Hematopoietic multipotent progenitor cell treated with erythropoietin and hydrocortisone succinate and interleukin-3 and kit ligand, for 4 days (in vitro differentiated cells): ENCODE measurements at regions not wholly inside any gene's neighbourhood (a gene's known extent, or its start where the extent isn't known, plus 50 kb on each side); places are given as distances from the start of the nearest gene placed in this dataset.

Experiments used
- DNase-seq: peaks from one replicate; pipeline ENCODE4 v3.0.0-alpha.2; 2015

- no peak for DNase-seq
These were observed 256.9 kb upstream of the AKR1E2 start for GRCh38 chr10:4569151-4569550.

GRCh38 chr10:4568731-4569130, 257.3 kb upstream of the AKR1E2 start:
- no peak for DNase-seq

- DNase-seq = no peak
These were observed 257.9 kb upstream of the AKR1E2 start for GRCh38 chr10:4568086-4568485.

- DNase-seq = no peak
These were observed 258.4 kb upstream of the AKR1E2 start for GRCh38 chr10:4567637-4568036.

GRCh38 chr10:4566011-4566410, 260.0 kb upstream of the AKR1E2 start:
- no peak for DNase-seq

GRCh38 chr10:4561296-4561695, 264.7 kb upstream of the AKR1E2 start:
- DNase-seq = no peak

GRCh38 chr10:4557469-4557868, 268.5 kb upstream of the AKR1E2 start:
- no peak for DNase-seq

- no peak for DNase-seq
These were observed 269.5 kb upstream of the AKR1E2 start for GRCh38 chr10:4556527-4556926.

- DNase-seq = no peak
These were observed 270.1 kb upstream of the AKR1E2 start for GRCh38 chr10:4555920-4556319.

- no peak for DNase-seq
These were observed 276.8 kb upstream of the AKR1E2 start for GRCh38 chr10:4549139-4549653.

- no peak for DNase-seq
These were observed 279.1 kb upstream of the AKR1E2 start for GRCh38 chr10:4546931-4547330.

GRCh38 chr10:4546500-4546899, 279.5 kb upstream of the AKR1E2 start:
- no peak for DNase-seq

GRCh38 chr10:4545062-4545461, 280.9 kb upstream of the AKR1E2 start:
- peak; percentile 34 for DNase-seq

GRCh38 chr10:4543938-4544533, 282.0 kb upstream of the AKR1E2 start:
- no peak for DNase-seq

- DNase-seq = no peak
These were observed 284.7 kb upstream of the AKR1E2 start for GRCh38 chr10:4541292-4541691.

- no peak for DNase-seq
These were observed 288.0 kb upstream of the AKR1E2 start for GRCh38 chr10:4538016-4538415.

- no peak for DNase-seq
These were observed 290.5 kb upstream of the AKR1E2 start for GRCh38 chr10:4535521-4535920.

GRCh38 chr10:4533621-4534020, 292.4 kb upstream of the AKR1E2 start:
- no peak for DNase-seq

GRCh38 chr10:4532976-4533375, 293.0 kb upstream of the AKR1E2 start:
- DNase-seq = no peak

GRCh38 chr10:4532467-4532866, 293.5 kb upstream of the AKR1E2 start:
- no peak for DNase-seq

- DNase-seq = no peak
These were observed 294.0 kb upstream of the AKR1E2 start for GRCh38 chr10:4532011-4532410.

- no peak for DNase-seq
These were observed 296.7 kb upstream of the AKR1E2 start for GRCh38 chr10:4529266-4529665.

- DNase-seq = no peak
These were observed 298.6 kb upstream of the AKR1E2 start for GRCh38 chr10:4527281-4527970.

- DNase-seq = no peak
These were observed 299.7 kb upstream of the AKR1E2 start for GRCh38 chr10:4526311-4526731.

- no peak for DNase-seq
These were observed 300.9 kb upstream of the AKR1E2 start for GRCh38 chr10:4525103-4525502.
